CD14-positive monocyte (primary cell): ENCODE measurements at regions not wholly inside any gene's neighbourhood (a gene's known extent, or its start where the extent isn't known, plus 50 kb on each side); places are given as distances from the start of the nearest gene placed in this dataset.

Source experiments
- DNase-seq, 3 donors: peaks; one replicate each; pipeline ENCODE4 v3.0.0-alpha.2; 2011 to 2022
- H2AFZ ChIP-seq: 2 replicates; pipeline ENCODE4 v1.6.0; 2012; ENCODE audit warnings: mild to moderate bottlenecking, low read depth, low read length, inconsistent platforms; ENCODE audit not compliant: insufficient read depth, poor library complexity, severe bottlenecking
- H3K27ac ChIP-seq, 2 donors: 1 replicate in 1 of 2; 2 replicates in 1 of 2; pipeline ENCODE4 v1.5.1; 2012 to 2013; ENCODE audit warnings: low read length in 2 of 2, control low read depth in 1 of 2, inconsistent platforms in 1 of 2, low read depth in 1 of 2, mild to moderate bottlenecking in 1 of 2
- H3K27me3 ChIP-seq, 2 donors: one replicate each; pipeline versions ENCODE4 v1.6.0 to v1.6.1; 2011 to 2013; ENCODE audit warnings: low read length in 2 of 2; ENCODE audit not compliant: control insufficient read depth in 2 of 2, insufficient read depth in 2 of 2
- H3K36me3 ChIP-seq, 2 donors: replicated peaks in 1 of 2; 1 replicate in 1 of 2; 2 replicates in 1 of 2; pipeline versions ENCODE4 v1.5.1 to v1.6.1; 2012 to 2013; ENCODE audit warnings: low read length in 2 of 2, control low read depth in 1 of 2, inconsistent platforms in 1 of 2, mild to moderate bottlenecking in 1 of 2; ENCODE audit not compliant: insufficient read depth in 2 of 2, control insufficient read depth in 1 of 2
- H3K4me1 ChIP-seq, 2 donors: 1 replicate in 1 of 2; 2 replicates in 1 of 2; pipeline versions ENCODE4 v1.5.1 to v1.6.1; 2012 to 2013; ENCODE audit warnings: low read length in 2 of 2, control low read depth in 1 of 2, inconsistent platforms in 1 of 2, mild to moderate bottlenecking in 1 of 2, moderate library complexity in 1 of 2; ENCODE audit not compliant: insufficient read depth in 2 of 2, control insufficient read depth in 1 of 2
- H3K4me2 ChIP-seq: replicated peaks from 2 replicates; pipeline ENCODE3; 2012; ENCODE audit warnings: low read length, moderate library complexity, mild to moderate bottlenecking; ENCODE audit not compliant: poor library complexity, severe bottlenecking; ENCODE audit errors: extremely low read depth
- H3K4me3 ChIP-seq, 3 experiments: fragments of 200-600 bp in 1 of 3; sonication (generic) in 1 of 3; replicated peaks in 1 of 3; 1 replicate in 2 of 3; 2 replicates in 1 of 3; pipeline ENCODE4 v1.5.1; 2011 to 2013; ENCODE audit warnings: low read length in 3 of 3, mild to moderate bottlenecking in 3 of 3, control low read depth in 2 of 3, low read depth in 2 of 3, inconsistent platforms in 1 of 3, moderate library complexity in 1 of 3
- H3K79me2 ChIP-seq: 2 replicates; pipeline ENCODE4 v1.6.0; 2012; ENCODE audit warnings: mild to moderate bottlenecking, control low read depth, inconsistent platforms, low read length, moderate library complexity; ENCODE audit not compliant: insufficient read depth
- H3K9ac ChIP-seq: 2 replicates; pipeline ENCODE4 v1.6.0; 2017; ENCODE audit warnings: low read length, mild to moderate bottlenecking; ENCODE audit not compliant: insufficient read depth, poor library complexity, severe bottlenecking
- H3K9me3 ChIP-seq, 2 donors: replicated peaks in 1 of 2; 1 replicate in 1 of 2; 2 replicates in 1 of 2; pipeline versions ENCODE4 v1.5.1 to v1.6.1; 2012 to 2013; ENCODE audit warnings: low read length in 2 of 2, control low read depth in 1 of 2; ENCODE audit not compliant: control insufficient read depth in 1 of 2, insufficient read depth in 1 of 2
- H4K20me1 ChIP-seq: 2 replicates; pipeline ENCODE4 v1.6.0; 2012; ENCODE audit warnings: mild to moderate bottlenecking, low read length, control low read depth, moderate library complexity; ENCODE audit not compliant: insufficient read depth
- H3K27ac Mint-ChIP-seq, 7 donors: one replicate each; pipeline ENCODE4 v1.8.0; 2020; ENCODE audit warnings: mild to moderate bottlenecking in 7 of 7, mixed read lengths in 7 of 7, moderate library complexity in 6 of 7, inconsistent platforms in 2 of 7
- H3K27me3 Mint-ChIP-seq, 3 donors: one replicate each; pipeline ENCODE4 v1.8.0; 2021 to 2022; ENCODE audit warnings: low read depth in 3 of 3, mild to moderate bottlenecking in 3 of 3, mixed read lengths in 3 of 3, moderate library complexity in 3 of 3, inconsistent platforms in 1 of 3
- H3K36me3 Mint-ChIP-seq, 2 donors: one replicate each; pipeline ENCODE4 v1.8.0; 2020; ENCODE audit warnings: mixed read lengths in 2 of 2, inconsistent platforms in 1 of 2, mild to moderate bottlenecking in 1 of 2
- H3K4me1 Mint-ChIP-seq: one replicate; pipeline ENCODE4 v1.8.0; 2020; ENCODE audit warnings: mild to moderate bottlenecking, mixed read lengths
- H3K4me3 Mint-ChIP-seq, 2 donors: one replicate each; pipeline ENCODE4 v1.8.0; 2020; ENCODE audit warnings: mild to moderate bottlenecking in 2 of 2, mixed read lengths in 2 of 2, moderate library complexity in 1 of 2
- H3K9me3 Mint-ChIP-seq, 7 donors: one replicate each; pipeline ENCODE4 v1.8.0; 2020 to 2022; ENCODE audit warnings: mixed read lengths in 7 of 7, mild to moderate bottlenecking in 6 of 7, moderate library complexity in 6 of 7, inconsistent platforms in 2 of 7
- CTCF ChIP-seq: fragments of 200-600 bp; IDR thresholded peaks from one replicate; pipeline ENCODE4 v1.8.0; 2022; ENCODE audit warnings: antibody characterized with exemption, mild to moderate bottlenecking
- WGBS: methylation state at CpG from one replicate; pipeline ENCODE4 v1.1.5; 2013; ENCODE audit warnings: missing lambda C conversion rate; ENCODE audit not compliant: insufficient coverage; 5-methylcytosine and 5-hydroxymethylcytosine counted together
- intact Hi-C, 2 donors: fragments of 100-400 bp; cut with micrococcal nuclease; formaldehyde crosslinking; loops; one replicate each; pipeline versions ENCODE4 v1.15.0 to v1.15.1; 2023

- H3K4me3 ChIP-seq, result no peak overlapping the region
- peaks cover 14% of the 10 kb centered on the region for H3K4me1 Mint-ChIP-seq
Observed at GRCh38 chr1:101165532-101165931, 71.3 kb upstream of the S1PR1 start.

GRCh38 chr1:101164776-101165175, 72.0 kb upstream of the S1PR1 start:
- Mint-ChIP-seq H3K4me3 (no peak overlapping the region), H3K9me3 (peaks cover 0 to 3% (median 0%) of the 10 kb centered on the region in 7 donors), H3K36me3 (no peaks in the 10 kb centered on the region), H3K27me3 (no peaks in the 10 kb centered on the region), H3K27ac (no peak overlapping the region), H3K4me1 (peaks cover 14% of the 10 kb centered on the region)
- Histone ChIP-seq H3K9me3 (no peaks in the 10 kb centered on the region), H3K79me2 (no peaks in the 10 kb centered on the region), H3K4me1 (peaks cover 10 to 14% of the 10 kb centered on the region in 2 donors), H3K4me2 (no peak overlapping the region), H3K4me3 (no peak overlapping the region), H3K27me3 (no peaks in the 10 kb centered on the region), H2AFZ (no peak overlapping the region), H3K9ac (no peak overlapping the region), H3K36me3 (no peaks in the 10 kb centered on the region), H4K20me1 (no peaks in the 10 kb centered on the region), H3K27ac (no peak overlapping the region)
- no peak for DNase-seq
- WGBS, result 93% methylated on average over 2 of the region's 3 CpGs
- TF ChIP-seq CTCF, result no peak
- intact Hi-C loops, result no loop called here

More at GRCh38 chr1:101165532-101165931, 71.3 kb upstream of the S1PR1 start:
- Mint-ChIP-seq H3K4me3 (no peak overlapping the region), H3K9me3 (peaks cover 0 to 3% (median 0%) of the 10 kb centered on the region in 7 donors), H3K27me3 (no peaks in the 10 kb centered on the region), H3K36me3 (no peaks in the 10 kb centered on the region), H3K27ac (no peak overlapping the region)
- Histone ChIP-seq H3K4me2 (no peak overlapping the region), H3K4me1 (peaks cover 10 to 14% of the 10 kb centered on the region in 2 donors), H3K36me3 (no peaks in the 10 kb centered on the region), H3K27me3 (no peaks in the 10 kb centered on the region), H3K79me2 (no peaks in the 10 kb centered on the region), H3K27ac (no peak overlapping the region), H4K20me1 (no peaks in the 10 kb centered on the region), H3K9me3 (no peaks in the 10 kb centered on the region), H2AFZ (no peak overlapping the region), H3K9ac (no peak overlapping the region)
- peak in 2 of 3 donors; percentile 21 to 26 for DNase-seq
- no CpG with 5 or more reads among the region's 1 CpG for WGBS
- no peak for TF ChIP-seq CTCF
- intact Hi-C loops, result no loop called here
